GM12878 (cell line): ENCODE measurements at regions not wholly inside any gene's neighbourhood (a gene's known extent, or its start where the extent isn't known, plus 50 kb on each side); places are given as distances from the start of the nearest gene placed in this dataset.

Source experiments
- ATAC-seq: fragments of 200-7000 bp; cut with Tn5 transposase; 3 replicates; pipeline ENCODE4 v1.9.1; 2020; ENCODE audit warnings: mild to moderate bottlenecking, moderate library complexity
- BruUV-seq: library from RNA; stranded (reverse); fragments of 400-500 nt; replicated peaks from 2 replicates; lab custom pipeline; 2021; lab: Mats Ljungman, UMichigan
- CTCF ChIA-PET: fragments of 300-600 bp; sonication (Branson Sonifier 250); formaldehyde crosslinking; extraction: SDS; loops from one replicate; lab custom pipeline; 2021; ENCODE audit warnings: inconsistent platforms; lab: Yijun Ruan, JAX
- POLR2A ChIA-PET: fragments of 350-600 bp; formaldehyde crosslinking; extraction: SDS; loops from one replicate; lab custom pipeline; 2021; ENCODE audit warnings: inconsistent platforms; lab: Charles Lee
- RAD21 ChIA-PET: fragments of 300-600 bp; sonication (Branson Sonifier 250); formaldehyde crosslinking; loops from one replicate; lab custom pipeline; 2023; ENCODE audit warnings: antibody characterized with exemption; ENCODE audit not compliant: unreplicated experiment; lab: Charles Lee
- SMC1A ChIA-PET: fragments of 300-600 bp; sonication (Branson Sonifier 250); formaldehyde crosslinking; loops from one replicate; lab custom pipeline; 2023; ENCODE audit not compliant: unreplicated experiment, uncharacterized antibody; lab: Charles Lee
- DNase-seq: peaks from one replicate; pipeline ENCODE4 v3.0.0-alpha.2; 2011; ENCODE audit warnings: low read depth, low spot score
- FAIRE-seq: peaks from 3 replicates; lab custom pipeline; 2011; peaks lifted over from hg19 to GRCh38; lab: Jason Lieb, UNC
- H2AFZ ChIP-seq: 2 replicates; pipeline ENCODE4 v1.6.0; 2011; ENCODE audit warnings: low read depth, low read length, control low read depth; ENCODE audit not compliant: control insufficient read depth
- H3K27ac ChIP-seq: 2 replicates; pipeline ENCODE4 v1.5.1; 2011; ENCODE audit warnings: control low read depth; ENCODE audit not compliant: control insufficient read depth, insufficient read depth
- H3K27me3 ChIP-seq, 2 experiments: replicated peaks in 1 of 2; 2 replicates each; pipeline versions ENCODE4 v1.6.0 to v1.6.1; 2011; ENCODE audit warnings: low read length in 1 of 2; ENCODE audit not compliant: control insufficient read depth in 2 of 2, insufficient read depth in 2 of 2
- H3K36me3 ChIP-seq, 2 experiments: 2 replicates each; pipeline ENCODE4 v1.5.1; 2011; ENCODE audit warnings: low read length in 1 of 2; ENCODE audit not compliant: control insufficient read depth in 2 of 2, insufficient read depth in 2 of 2
- H3K4me1 ChIP-seq: 2 replicates; pipeline ENCODE4 v1.6.1; 2011; ENCODE audit warnings: mild to moderate bottlenecking, low read length, moderate library complexity, mixed read lengths; ENCODE audit not compliant: control insufficient read depth, insufficient read depth
- H3K4me2 ChIP-seq: 2 replicates; pipeline ENCODE4 v1.6.0; 2011; ENCODE audit warnings: control low read depth; ENCODE audit not compliant: control insufficient read depth, insufficient read depth
- H3K4me3 ChIP-seq: fragments of 200-600 bp; sonication (generic); 2 replicates; pipeline ENCODE4 v1.5.1; 2016
- H3K79me2 ChIP-seq: 2 replicates; pipeline ENCODE4 v1.6.0; 2011; ENCODE audit warnings: low read length; ENCODE audit not compliant: control insufficient read depth, insufficient read depth
- H3K9ac ChIP-seq: 2 replicates; pipeline ENCODE4 v1.8.0; 2011; ENCODE audit warnings: low read length, control low read depth, mixed read lengths; ENCODE audit not compliant: control insufficient read depth, insufficient read depth
- H3K9me3 ChIP-seq: replicated peaks from 3 replicates; pipeline ENCODE4 v1.5.1; 2011; ENCODE audit warnings: mild to moderate bottlenecking, low read length; ENCODE audit not compliant: control insufficient read depth, insufficient read depth
- H4K20me1 ChIP-seq: 2 replicates; pipeline ENCODE4 v1.6.0; 2011; ENCODE audit not compliant: control insufficient read depth, insufficient read depth
- CHD4 ChIP-seq: fragments of 200-600 bp; sonication (generic); IDR thresholded peaks from 2 replicates; pipeline ENCODE4 v1.6.1; 2016; ENCODE audit warnings: mild to moderate bottlenecking
- CREM ChIP-seq: IDR thresholded peaks from 2 replicates; pipeline ENCODE4 v1.6.1; 2014; ENCODE audit warnings: antibody characterized with exemption, low read depth
- FOS ChIP-seq: IDR thresholded peaks from 3 replicates; pipeline ENCODE4 v1.6.1; 2011; ENCODE audit warnings: borderline replicate concordance; ENCODE audit not compliant: insufficient read length; ENCODE audit errors: extremely low read depth
- FOXK2 ChIP-seq: fragments of 450-650 bp; IDR thresholded peaks from 2 replicates; pipeline ENCODE4 v1.6.1; 2017; ENCODE audit warnings: mild to moderate bottlenecking, moderate library complexity
- IKZF2 ChIP-seq, 2 experiments: fragments of 450-650 bp; IDR thresholded peaks; 2 replicates each; pipeline ENCODE4 v1.6.1; 2017; ENCODE audit warnings: mild to moderate bottlenecking in 2 of 2, moderate library complexity in 2 of 2
- JUND ChIP-seq: IDR thresholded peaks from 2 replicates; pipeline ENCODE4 v1.6.1; 2012; ENCODE audit warnings: low read depth, mild to moderate bottlenecking, low read length, improper control_type of control experiment, moderate library complexity
- KLF5 ChIP-seq: fragments of 450-650 bp; IDR thresholded peaks from 2 replicates; pipeline ENCODE4 v1.6.1; 2014; ENCODE audit warnings: mild to moderate bottlenecking; ENCODE audit not compliant: partially characterized antibody
- SREBF2 ChIP-seq: IDR thresholded peaks from 2 replicates; pipeline ENCODE4 v1.6.1; 2012; ENCODE audit warnings: mild to moderate bottlenecking, low read length
- TBL1XR1 ChIP-seq: IDR thresholded peaks from 2 replicates; pipeline ENCODE4 v1.6.1; 2012; ENCODE audit warnings: low read depth, low read length, improper control_type of control experiment
- TCF7 ChIP-seq: IDR thresholded peaks from 2 replicates; pipeline ENCODE4 v1.6.1; 2014; ENCODE audit warnings: antibody characterized with exemption, borderline replicate concordance
- WGBS: methylation state at CpG from one replicate; pipeline ENCODE4 v1.1.6; 2016; ENCODE audit warnings: low lambda C conversion rate; ENCODE audit not compliant: insufficient replicate concordance, insufficient coverage; ENCODE audit errors: missing lambda C conversion rate; 5-methylcytosine and 5-hydroxymethylcytosine counted together
- in situ Hi-C: fragments of 300-500 bp; cut with MboI; formaldehyde crosslinking; loops from 9 replicates; pipeline ENCODE4 v1.14.3; 2018; ENCODE audit warnings: mixed read lengths
- intact Hi-C: fragments of 100-400 bp; cut with micrococcal nuclease; formaldehyde crosslinking; loops from one replicate; pipeline ENCODE4 v1.14.2; 2022; ENCODE audit not compliant: unreplicated experiment
- TF ChIP-seq, protein P1 (sequence below): fragments of 450-650 bp; IDR thresholded peaks from 2 replicates; pipeline ENCODE4 v1.6.1; 2016; ENCODE audit warnings: mild to moderate bottlenecking, moderate library complexity, borderline replicate concordance
- TF ChIP-seq, protein P2 (sequence below): IDR thresholded peaks from 2 replicates; pipeline ENCODE4 v1.6.1; 2011; ENCODE audit warnings: borderline replicate concordance, low read depth, mild to moderate bottlenecking, moderate library complexity, low read length; ENCODE audit not compliant: insufficient read depth, poor library complexity, severe bottlenecking

DNA sequence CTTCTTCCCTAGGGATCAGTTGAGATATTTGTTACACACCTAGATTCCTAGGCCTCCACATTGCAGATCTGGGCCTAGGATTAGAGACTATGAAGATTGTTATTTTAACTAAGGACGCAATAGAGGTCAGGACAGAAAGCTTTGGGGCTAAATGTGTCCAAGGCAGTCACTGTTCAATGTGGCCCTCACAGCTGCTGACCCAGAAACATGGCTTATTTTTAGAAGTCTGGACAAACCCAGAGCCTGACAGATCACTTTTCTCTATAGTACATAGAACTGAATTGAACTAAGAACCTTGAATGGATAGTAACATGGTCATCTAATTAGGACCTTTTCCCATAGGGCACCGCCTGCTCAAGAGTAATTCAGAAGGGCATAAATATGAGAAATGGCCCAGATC is 146.6 kb upstream of the AUTS2 start (continued):
- TF ChIP-seq, protein P1, sequence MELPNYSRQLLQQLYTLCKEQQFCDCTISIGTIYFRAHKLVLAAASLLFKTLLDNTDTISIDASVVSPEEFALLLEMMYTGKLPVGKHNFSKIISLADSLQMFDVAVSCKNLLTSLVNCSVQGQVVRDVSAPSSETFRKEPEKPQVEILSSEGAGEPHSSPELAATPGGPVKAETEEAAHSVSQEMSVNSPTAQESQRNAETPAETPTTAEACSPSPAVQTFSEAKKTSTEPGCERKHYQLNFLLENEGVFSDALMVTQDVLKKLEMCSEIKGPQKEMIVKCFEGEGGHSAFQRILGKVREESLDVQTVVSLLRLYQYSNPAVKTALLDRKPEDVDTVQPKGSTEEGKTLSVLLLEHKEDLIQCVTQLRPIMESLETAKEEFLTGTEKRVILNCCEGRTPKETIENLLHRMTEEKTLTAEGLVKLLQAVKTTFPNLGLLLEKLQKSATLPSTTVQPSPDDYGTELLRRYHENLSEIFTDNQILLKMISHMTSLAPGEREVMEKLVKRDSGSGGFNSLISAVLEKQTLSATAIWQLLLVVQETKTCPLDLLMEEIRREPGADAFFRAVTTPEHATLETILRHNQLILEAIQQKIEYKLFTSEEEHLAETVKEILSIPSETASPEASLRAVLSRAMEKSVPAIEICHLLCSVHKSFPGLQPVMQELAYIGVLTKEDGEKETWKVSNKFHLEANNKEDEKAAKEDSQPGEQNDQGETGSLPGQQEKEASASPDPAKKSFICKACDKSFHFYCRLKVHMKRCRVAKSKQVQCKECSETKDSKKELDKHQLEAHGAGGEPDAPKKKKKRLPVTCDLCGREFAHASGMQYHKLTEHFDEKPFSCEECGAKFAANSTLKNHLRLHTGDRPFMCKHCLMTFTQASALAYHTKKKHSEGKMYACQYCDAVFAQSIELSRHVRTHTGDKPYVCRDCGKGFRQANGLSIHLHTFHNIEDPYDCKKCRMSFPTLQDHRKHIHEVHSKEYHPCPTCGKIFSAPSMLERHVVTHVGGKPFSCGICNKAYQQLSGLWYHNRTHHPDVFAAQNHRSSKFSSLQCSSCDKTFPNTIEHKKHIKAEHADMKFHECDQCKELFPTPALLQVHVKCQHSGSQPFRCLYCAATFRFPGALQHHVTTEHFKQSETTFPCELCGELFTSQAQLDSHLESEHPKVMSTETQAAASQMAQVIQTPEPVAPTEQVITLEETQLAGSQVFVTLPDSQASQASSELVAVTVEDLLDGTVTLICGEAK, result no peak

GRCh38 chr7:69452797-69453196 is 145.5 kb upstream of the AUTS2 start:
- 19% methylated on average over 2 of the region's 2 CpGs for WGBS
- Histone ChIP-seq H3K9ac (no peak overlapping the region), H3K4me2 (no peak overlapping the region), H3K9me3 (no peaks in the 10 kb centered on the region), H3K4me1 (no peaks in the 10 kb centered on the region), H4K20me1 (no peaks in the 10 kb centered on the region), H3K4me3 (no peak overlapping the region), H3K36me3 (no peaks in the 10 kb centered on the region), H3K79me2 (no peaks in the 10 kb centered on the region), H3K27me3 (no peaks in the 10 kb centered on the region), H3K27ac (no peak overlapping the region), H2AFZ (no peak overlapping the region)
- no peak for DNase-seq
- intact Hi-C loops (no loop called here), in situ Hi-C loops (no loop called here)
- SMC1A ChIA-PET, result no interaction called here
- no peak for FAIRE-seq
- ATAC-seq, result no peak
- CTCF ChIA-PET, result no interaction called here
- RAD21 ChIA-PET, result no interaction called here
- POLR2A ChIA-PET, result no interaction called here
- TF ChIP-seq CHD4 (no peak), FOXK2 (no peak), CREM (no peak), IKZF2 (IDR thresholded peaks at IDR 0.05) (no peak), TCF7 (no peak), SREBF2 (no peak), JUND (no peak), FOS (no peak), KLF5 (no peak), TBL1XR1 (no peak)
- TF ChIP-seq, protein P2, sequence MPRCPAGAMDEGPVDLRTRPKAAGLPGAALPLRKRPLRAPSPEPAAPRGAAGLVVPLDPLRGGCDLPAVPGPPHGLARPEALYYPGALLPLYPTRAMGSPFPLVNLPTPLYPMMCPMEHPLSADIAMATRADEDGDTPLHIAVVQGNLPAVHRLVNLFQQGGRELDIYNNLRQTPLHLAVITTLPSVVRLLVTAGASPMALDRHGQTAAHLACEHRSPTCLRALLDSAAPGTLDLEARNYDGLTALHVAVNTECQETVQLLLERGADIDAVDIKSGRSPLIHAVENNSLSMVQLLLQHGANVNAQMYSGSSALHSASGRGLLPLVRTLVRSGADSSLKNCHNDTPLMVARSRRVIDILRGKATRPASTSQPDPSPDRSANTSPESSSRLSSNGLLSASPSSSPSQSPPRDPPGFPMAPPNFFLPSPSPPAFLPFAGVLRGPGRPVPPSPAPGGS, result no peak
- no TSS peak for BruUV-seq
